ENCODE measurements at regions not wholly inside any gene's neighbourhood (a gene's known extent, or its start where the extent isn't known, plus 50 kb on each side); places are given as distances from the start of the nearest gene placed in this dataset.

- TF ChIP-seq CTCF (IDR thresholded peaks at IDR 0.05; ENCODE audit: borderline replicate concordance, control extremely low read depth, extremely low read depth, insufficient read depth, missing control alignments), result no peak
- in situ Hi-C loops (cut with MboI; ENCODE audit: low sequenced_read_pairs, unreplicated experiment), result no loop called here
- no peak for DNase-seq (ENCODE audit: low spot score)
These were observed 152.2 kb downstream of the TMEM161B start for GRCh38 chr5:88116396-88116795.

- in situ Hi-C loops (cut with MboI; ENCODE audit: low sequenced_read_pairs, unreplicated experiment), result no loop called here
- DNase-seq (ENCODE audit: low spot score), result no peak
- TF ChIP-seq CTCF (IDR thresholded peaks at IDR 0.05; ENCODE audit: borderline replicate concordance, control extremely low read depth, extremely low read depth, insufficient read depth, missing control alignments), result no peak
These were observed 153.4 kb downstream of the TMEM161B start for GRCh38 chr5:88115211-88115610.

- DNase-seq (ENCODE audit: low spot score), result no peak
- TF ChIP-seq CTCF (IDR thresholded peaks at IDR 0.05; ENCODE audit: borderline replicate concordance, control extremely low read depth, extremely low read depth, insufficient read depth, missing control alignments), result no peak
- in situ Hi-C loops (cut with MboI; ENCODE audit: low sequenced_read_pairs, unreplicated experiment), result no loop called here
These were observed 155.2 kb downstream of the TMEM161B start for GRCh38 chr5:88113429-88113828.

GRCh38 chr5:88109818-88110217, 158.8 kb downstream of the TMEM161B start:
- no peak for TF ChIP-seq CTCF (IDR thresholded peaks at IDR 0.05; ENCODE audit: borderline replicate concordance, control extremely low read depth, extremely low read depth, insufficient read depth, missing control alignments)
- no peak for DNase-seq (ENCODE audit: low spot score)
- in situ Hi-C loops (cut with MboI; ENCODE audit: low sequenced_read_pairs, unreplicated experiment), result no loop called here

GRCh38 chr5:88108490-88109279, 160.0 kb downstream of the TMEM161B start:
- no peak for DNase-seq (ENCODE audit: low spot score)
- TF ChIP-seq CTCF (IDR thresholded peaks at IDR 0.05; ENCODE audit: borderline replicate concordance, control extremely low read depth, extremely low read depth, insufficient read depth, missing control alignments), result no peak
- in situ Hi-C loops (cut with MboI; ENCODE audit: low sequenced_read_pairs, unreplicated experiment), result no loop called here

- TF ChIP-seq CTCF (IDR thresholded peaks at IDR 0.05; ENCODE audit: borderline replicate concordance, control extremely low read depth, extremely low read depth, insufficient read depth, missing control alignments), result no peak
- in situ Hi-C loops (cut with MboI; ENCODE audit: low sequenced_read_pairs, unreplicated experiment), result no loop called here
- DNase-seq (ENCODE audit: low spot score), result no peak
These were observed 173.6 kb downstream of the TMEM161B start for GRCh38 chr5:88094906-88095496.

All from GM13976 (cell line).